ENCODE measurements at regions not wholly inside any gene's neighbourhood (a gene's known extent, or its start where the extent isn't known, plus 50 kb on each side); places are given as distances from the start of the nearest gene placed in this dataset.

GRCh38 chr2:41791523-41791922 is 256.3 kb upstream of the PKDCC start:
- TF ChIP-seq CTCF (IDR thresholded peaks at IDR 0.05) = no peak
- no peak for TF ChIP-seq POLR2A (IDR thresholded peaks at IDR 0.05)
